Stomach (tissue), 4 donors: ENCODE measurements at regions not wholly inside any gene's neighbourhood (a gene's known extent, or its start where the extent isn't known, plus 50 kb on each side); places are given as distances from the start of the nearest gene placed in this dataset.

Experiments used
- POLR2A ChIP-seq, 4 donors: fragments of 450-650 bp; IDR thresholded peaks; one replicate each; pipeline ENCODE4 v1.6.1; 2016; ENCODE audit warnings: antibody characterized with exemption in 4 of 4, control low read depth in 2 of 4, mild to moderate bottlenecking in 1 of 4, moderate library complexity in 1 of 4
- POLR2AphosphoS5 ChIP-seq, 3 donors: sonication (generic); formaldehyde crosslinking; IDR thresholded peaks; one replicate each; pipeline ENCODE4 v1.6.1; 2016; ENCODE audit warnings: antibody characterized with exemption in 3 of 3

DNA sequence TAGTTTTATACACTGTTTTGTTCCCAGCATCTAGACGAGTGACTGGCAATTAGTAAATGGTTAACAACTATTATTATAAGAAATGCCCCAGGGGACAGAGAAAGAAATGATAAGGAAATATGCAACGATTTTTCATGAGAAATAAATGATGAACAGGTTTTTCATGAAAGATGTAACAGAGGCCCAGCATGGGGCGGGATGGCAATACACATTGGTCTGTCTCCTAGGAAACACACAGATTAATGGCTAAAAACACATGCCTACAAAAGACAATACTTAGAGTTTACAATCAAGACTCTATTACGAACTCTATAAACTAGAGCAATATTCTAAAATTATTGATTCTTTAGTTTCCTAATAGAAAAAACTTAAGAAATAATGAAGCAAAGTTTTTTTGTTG is 441.5 kb upstream of the CDH9 start:
- TF ChIP-seq POLR2AphosphoS5 (IDR thresholded peaks at IDR 0.05) (no peak), POLR2A (IDR thresholded peaks at IDR 0.05) (no peak)
